HepG2 (cell line): ENCODE measurements at regions not wholly inside any gene's neighbourhood (a gene's known extent, or its start where the extent isn't known, plus 50 kb on each side); places are given as distances from the start of the nearest gene placed in this dataset.

ENCODE experiments used
- GTF2F1 ChIP-seq: fragments of 150-350 bp; IDR thresholded peaks from 2 replicates; pipeline ENCODE4 v1.6.1; 2014; ENCODE audit warnings: low read length
- HBP1 ChIP-seq: IDR thresholded peaks from 2 replicates; pipeline ENCODE4 v1.6.1; 2016; ENCODE audit warnings: low read depth, control low read depth
- KLF9 ChIP-seq: IDR thresholded peaks from 2 replicates; pipeline ENCODE4 v1.6.1; 2016; ENCODE audit warnings: low read depth
- MAX ChIP-seq: IDR thresholded peaks from 2 replicates; pipeline ENCODE4 v1.6.1; 2012; ENCODE audit warnings: inconsistent platforms
- ZNF260 ChIP-seq: sonication (generic); formaldehyde crosslinking; IDR thresholded peaks from 2 replicates; pipeline ENCODE4 v1.4.0; 2020; ENCODE audit warnings: missing genetic modification reagents, low read depth, mild to moderate bottlenecking, borderline replicate concordance

DNA sequence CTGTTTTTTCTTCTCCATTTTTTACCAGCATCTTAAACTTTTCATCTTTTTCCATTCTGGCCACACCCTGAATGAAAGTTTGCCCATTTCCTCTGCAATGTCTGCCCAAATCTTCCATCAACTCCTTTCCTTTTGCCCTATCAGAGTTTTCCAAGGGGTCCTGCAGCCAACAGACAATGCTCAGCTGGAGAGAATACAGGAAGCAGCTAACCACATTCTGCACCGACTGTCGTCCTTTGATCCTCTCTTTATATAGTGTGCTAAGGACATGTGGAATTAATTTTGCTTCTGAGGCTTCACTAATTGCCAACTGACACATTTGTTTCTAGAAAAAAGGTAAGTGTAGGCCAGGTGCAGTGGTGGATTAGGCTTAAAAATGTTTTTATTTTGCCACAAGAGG is 50.5 kb upstream of the DLX2 start:
- TF ChIP-seq KLF9 (CRISPR knock-in tag) (no peak), HBP1 (no peak), ZNF260 (CRISPR knock-in tag) (no peak), MAX (no peak), GTF2F1 (no peak)
